B cell (primary cell): ENCODE measurements at regions not wholly inside any gene's neighbourhood (a gene's known extent, or its start where the extent isn't known, plus 50 kb on each side); places are given as distances from the start of the nearest gene placed in this dataset.

Experiments
- ATAC-seq: fragments of 200-7000 bp; cut with Tn5 transposase; one replicate; pipeline ENCODE4 v1.10.0; 2021; ENCODE audit warnings: low read depth, mild to moderate bottlenecking, moderate number of reproducible peaks, moderate library complexity
- CTCF ChIA-PET: fragments of 350-600 bp; sonication (Branson Sonifier 250); formaldehyde crosslinking; loops from one replicate; lab custom pipeline; 2021; ENCODE audit warnings: antibody characterized with exemption, inconsistent platforms; lab: Charles Lee
- POLR2A ChIA-PET: fragments of 350-600 bp; sonication (Branson Sonifier 250); formaldehyde crosslinking; loops from one replicate; lab custom pipeline; 2021; ENCODE audit warnings: antibody characterized with exemption; lab: Charles Lee
- DNase-seq: peaks from one replicate; pipeline ENCODE4 v3.0.0; 2013
- H2AFZ ChIP-seq: 2 replicates; pipeline ENCODE4 v1.6.1; 2012; ENCODE audit warnings: mild to moderate bottlenecking, low read depth, low read length; ENCODE audit not compliant: insufficient read depth, poor library complexity, severe bottlenecking
- H3K27ac ChIP-seq, 2 donors: 1 replicate in 1 of 2; 2 replicates in 1 of 2; pipeline ENCODE4 v1.5.1; 2012 to 2013; ENCODE audit warnings: low read length in 2 of 2, mild to moderate bottlenecking in 2 of 2, moderate library complexity in 1 of 2
- H3K27me3 ChIP-seq, 4 experiments: fragments of 200-600 bp in 1 of 4; sonication (generic) in 1 of 4; replicated peaks in 1 of 4; 1 replicate in 2 of 4; 2 replicates in 2 of 4; pipeline versions ENCODE4 v1.6.1 to v1.7.0; 2013 to 2016; ENCODE audit warnings: low read length in 3 of 4, mild to moderate bottlenecking in 2 of 4, mixed read lengths in 1 of 4, moderate library complexity in 1 of 4; ENCODE audit not compliant: insufficient read depth in 4 of 4, control insufficient read depth in 3 of 4; ENCODE audit errors: control extremely low read depth in 1 of 4
- H3K36me3 ChIP-seq, 2 experiments: replicated peaks in 1 of 2; 1 replicate in 1 of 2; 2 replicates in 1 of 2; pipeline versions ENCODE4 v1.6.1 to v1.7.1; 2013; ENCODE audit warnings: low read length in 1 of 2; ENCODE audit not compliant: insufficient read depth in 2 of 2, control insufficient read depth in 1 of 2; ENCODE audit errors: control extremely low read depth in 1 of 2, extremely low read depth in 1 of 2
- H3K4me1 ChIP-seq, 2 donors: fragments of 200-600 bp in 1 of 2; sonication (generic) in 1 of 2; 1 replicate in 1 of 2; 2 replicates in 1 of 2; pipeline versions ENCODE4 v1.5.1 to v1.6.1; 2013 to 2017; ENCODE audit warnings: low read length in 2 of 2; ENCODE audit not compliant: control insufficient read depth in 2 of 2, insufficient read depth in 2 of 2
- H3K4me2 ChIP-seq: replicated peaks from 2 replicates; pipeline ENCODE3; 2012; ENCODE audit warnings: mild to moderate bottlenecking, low read depth, low read length; ENCODE audit not compliant: poor library complexity, severe bottlenecking
- H3K4me3 ChIP-seq, 5 experiments: fragments of 200-600 bp in 1 of 5; sonication (generic) in 1 of 5; 1 replicate in 3 of 5; 2 replicates in 2 of 5; pipeline versions ENCODE4 v1.5.1 to v1.7.0; 2011 to 2016; ENCODE audit warnings: low read length in 4 of 5, mild to moderate bottlenecking in 4 of 5, low read depth in 2 of 5, control low read depth in 1 of 5, moderate library complexity in 1 of 5; ENCODE audit not compliant: insufficient read depth in 1 of 5; ENCODE audit errors: control extremely low read depth in 1 of 5, extremely low read depth in 1 of 5
- H3K79me2 ChIP-seq: fragments of 200-600 bp; sonication (generic); one replicate; pipeline ENCODE4 v1.6.0; 2016; ENCODE audit warnings: low read length; ENCODE audit not compliant: control insufficient read depth, insufficient read depth
- H3K9ac ChIP-seq: fragments of 200-600 bp; sonication (generic); 2 replicates; pipeline ENCODE4 v1.6.1; 2017; ENCODE audit warnings: mild to moderate bottlenecking, low read length, moderate library complexity
- H3K9me3 ChIP-seq, 3 donors: one replicate each; pipeline versions ENCODE4 v1.6.1 to v1.7.1; 2013; ENCODE audit warnings: low read length in 2 of 3; ENCODE audit not compliant: control insufficient read depth in 2 of 3, insufficient read depth in 1 of 3; ENCODE audit errors: control extremely low read depth in 1 of 3
- H4K20me1 ChIP-seq: 2 replicates; pipeline ENCODE4 v1.6.0; 2012; ENCODE audit warnings: mild to moderate bottlenecking, low read length; ENCODE audit not compliant: insufficient read depth, control insufficient read depth, poor library complexity, severe bottlenecking
- H3K27ac Mint-ChIP-seq: one replicate; pipeline ENCODE4 v1.8.0; 2021; ENCODE audit warnings: mixed read lengths
- H3K27me3 Mint-ChIP-seq: one replicate; pipeline ENCODE4 v1.8.0; 2021; ENCODE audit warnings: mixed read lengths
- H3K4me1 Mint-ChIP-seq: one replicate; pipeline ENCODE4 v1.8.0; 2021; ENCODE audit warnings: mixed read lengths
- H3K4me3 Mint-ChIP-seq: one replicate; pipeline ENCODE4 v1.8.0; 2021; ENCODE audit warnings: mixed read lengths
- H3K9me3 Mint-ChIP-seq: one replicate; pipeline ENCODE4 v1.8.0; 2022; ENCODE audit warnings: mixed read lengths; ENCODE audit not compliant: insufficient read depth
- EZH2 ChIP-seq: IDR thresholded peaks from 2 replicates; pipeline ENCODE4 v1.6.1; 2012; ENCODE audit warnings: borderline replicate concordance, low read depth, mild to moderate bottlenecking, moderate library complexity, low read length; ENCODE audit not compliant: insufficient read depth, poor library complexity, severe bottlenecking
- WGBS: methylation state at CpG from one replicate; pipeline ENCODE4 v1.1.5; 2013; ENCODE audit warnings: missing lambda C conversion rate; ENCODE audit not compliant: insufficient coverage; 5-methylcytosine and 5-hydroxymethylcytosine counted together
- intact Hi-C: fragments of 100-400 bp; cut with micrococcal nuclease; formaldehyde crosslinking; loops from one replicate; pipeline ENCODE4 v1.10.0; 2022
- TF ChIP-seq, protein P1 (sequence below): fragments of 200-600 bp; IDR thresholded peaks from one replicate; pipeline ENCODE4 v1.8.0; 2022; ENCODE audit warnings: antibody characterized with exemption, mild to moderate bottlenecking

DNA sequence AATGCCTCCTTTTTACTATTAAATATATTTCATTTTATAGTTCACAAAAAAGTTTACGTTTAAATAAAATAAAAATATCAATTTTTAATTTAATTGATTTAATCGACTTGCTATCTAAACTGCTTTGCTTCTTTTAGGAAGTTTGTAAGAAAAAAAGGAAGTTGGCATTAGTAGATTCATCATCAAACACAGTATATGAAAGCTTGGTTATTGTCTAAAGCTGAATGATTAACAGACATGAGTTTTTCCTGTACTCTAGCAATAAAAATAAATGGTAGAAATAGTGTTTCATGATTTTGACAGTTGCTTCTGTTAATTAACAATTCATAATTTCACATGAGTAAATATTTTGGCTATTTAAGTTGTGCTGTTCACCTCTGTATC lies 1285.5 kb upstream of the GJE1 start:
- H3K4me1 ChIP-seq: no peaks in the 10 kb centered on the region
- no peak overlapping the region for H3K4me2 ChIP-seq
- H3K4me1 Mint-ChIP-seq: no peaks in the 10 kb centered on the region
- no peak overlapping the region for H3K4me3 ChIP-seq
- POLR2A ChIA-PET: no interaction called here
- H3K27me3 Mint-ChIP-seq: no peaks in the 10 kb centered on the region
- no peaks in the 10 kb centered on the region for H3K9me3 ChIP-seq
- H3K27ac ChIP-seq: no peak overlapping the region
- no peak overlapping the region for H3K27ac Mint-ChIP-seq
- H3K4me3 Mint-ChIP-seq: no peak overlapping the region
- CTCF ChIA-PET: no interaction called here
- H3K79me2 ChIP-seq: no peaks in the 10 kb centered on the region
- intact Hi-C loops: no loop called here
- no CpG with 5 or more reads among the region's 2 CpGs for WGBS
- ATAC-seq (no peak), DNase-seq (no peak)
- no peaks in the 10 kb centered on the region for H4K20me1 ChIP-seq
- no peaks in the 10 kb centered on the region for H3K27me3 ChIP-seq
- TF ChIP-seq, protein P1, sequence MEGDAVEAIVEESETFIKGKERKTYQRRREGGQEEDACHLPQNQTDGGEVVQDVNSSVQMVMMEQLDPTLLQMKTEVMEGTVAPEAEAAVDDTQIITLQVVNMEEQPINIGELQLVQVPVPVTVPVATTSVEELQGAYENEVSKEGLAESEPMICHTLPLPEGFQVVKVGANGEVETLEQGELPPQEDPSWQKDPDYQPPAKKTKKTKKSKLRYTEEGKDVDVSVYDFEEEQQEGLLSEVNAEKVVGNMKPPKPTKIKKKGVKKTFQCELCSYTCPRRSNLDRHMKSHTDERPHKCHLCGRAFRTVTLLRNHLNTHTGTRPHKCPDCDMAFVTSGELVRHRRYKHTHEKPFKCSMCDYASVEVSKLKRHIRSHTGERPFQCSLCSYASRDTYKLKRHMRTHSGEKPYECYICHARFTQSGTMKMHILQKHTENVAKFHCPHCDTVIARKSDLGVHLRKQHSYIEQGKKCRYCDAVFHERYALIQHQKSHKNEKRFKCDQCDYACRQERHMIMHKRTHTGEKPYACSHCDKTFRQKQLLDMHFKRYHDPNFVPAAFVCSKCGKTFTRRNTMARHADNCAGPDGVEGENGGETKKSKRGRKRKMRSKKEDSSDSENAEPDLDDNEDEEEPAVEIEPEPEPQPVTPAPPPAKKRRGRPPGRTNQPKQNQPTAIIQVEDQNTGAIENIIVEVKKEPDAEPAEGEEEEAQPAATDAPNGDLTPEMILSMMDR: no peak
- TF ChIP-seq EZH2: no peak
- H3K9me3 Mint-ChIP-seq: no peaks in the 10 kb centered on the region
- no peak overlapping the region for H3K9ac ChIP-seq
- H2AFZ ChIP-seq: no peak overlapping the region
- H3K36me3 ChIP-seq: no peaks in the 10 kb centered on the region

DNA sequence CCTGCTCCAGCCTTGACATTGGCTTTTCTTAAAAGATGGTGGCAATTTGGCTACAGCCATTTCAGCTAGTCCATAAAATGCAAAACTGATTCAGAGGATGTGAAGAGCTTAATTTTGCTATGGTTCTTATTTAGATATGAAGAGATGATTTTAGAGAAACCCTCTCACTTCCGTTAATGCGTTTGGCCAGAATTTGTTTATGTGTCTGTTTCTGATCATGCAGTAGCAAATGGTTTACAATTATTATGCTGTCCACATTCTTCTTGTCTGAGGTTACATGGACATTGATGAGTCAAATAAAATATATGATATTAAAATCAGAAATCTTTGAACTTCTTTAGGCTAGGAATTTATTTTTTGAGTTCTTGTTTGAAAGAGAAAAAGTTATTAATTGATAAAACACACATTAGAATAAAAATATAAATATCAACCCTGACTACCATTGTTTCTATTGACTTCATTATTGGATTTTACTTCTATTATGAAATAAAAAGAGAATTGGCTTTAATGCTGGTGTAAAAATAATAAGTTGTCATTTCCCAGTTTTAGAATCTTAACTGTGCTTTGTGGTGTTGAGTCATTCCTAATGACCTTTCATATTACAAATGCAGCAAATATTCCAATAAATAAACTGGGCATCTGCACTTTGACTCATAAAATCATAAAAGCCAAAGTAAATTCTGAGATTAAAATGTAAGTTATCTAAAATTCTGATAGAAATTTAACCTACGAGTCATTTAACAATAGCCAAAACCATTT lies 1286.0 kb upstream of the GJE1 start:
- Histone ChIP-seq H3K36me3 (no peaks in the 10 kb centered on the region), H3K79me2 (no peaks in the 10 kb centered on the region), H3K4me2 (no peak overlapping the region), H3K9ac (no peak overlapping the region), H3K4me3 (no peak overlapping the region), H3K4me1 (no peaks in the 10 kb centered on the region), H3K9me3 (no peaks in the 10 kb centered on the region), H2AFZ (no peak overlapping the region), H3K27me3 (no peaks in the 10 kb centered on the region), H4K20me1 (no peaks in the 10 kb centered on the region), H3K27ac (no peak overlapping the region)
- ChIA-PET POLR2A (no interaction called here), CTCF (no interaction called here)
- DNase-seq: no peak
- no CpG with 5 or more reads among the region's 3 CpGs for WGBS
- no peak overlapping the region for H3K27ac Mint-ChIP-seq
- ATAC-seq: no peak
- intact Hi-C loops: no loop called here
- H3K9me3 Mint-ChIP-seq: no peaks in the 10 kb centered on the region
- no peak overlapping the region for H3K4me3 Mint-ChIP-seq
- TF ChIP-seq EZH2: no peak
- TF ChIP-seq, protein P1: no peak
- H3K4me1 Mint-ChIP-seq: no peaks in the 10 kb centered on the region
- no peaks in the 10 kb centered on the region for H3K27me3 Mint-ChIP-seq
